Vagina (tissue), 2 donors: ENCODE measurements at regions not wholly inside any gene's neighbourhood (a gene's known extent, or its start where the extent isn't known, plus 50 kb on each side); places are given as distances from the start of the nearest gene placed in this dataset.
"Not testable (repeated sequence)": the region's sequence is repeated elsewhere in the genome, so short reads cannot be mapped to it uniquely, and the experiment has no call there.

Experiments used
- DNase-seq, 2 donors: peaks; one replicate each; pipeline ENCODE4 v3.0.0-alpha.2; 2017; ENCODE audit errors: extremely low spot score in 2 of 2
- H3K27ac ChIP-seq: fragments of 200-600 bp; sonication (generic); one replicate; pipeline ENCODE4 v1.5.1; 2019
- H3K27me3 ChIP-seq: fragments of 200-600 bp; sonication (generic); one replicate; pipeline ENCODE4 v1.5.1; 2019
- H3K36me3 ChIP-seq, 2 donors: fragments of 200-600 bp; sonication (generic); one replicate each; pipeline ENCODE4 v1.5.1; 2017 to 2019
- H3K4me1 ChIP-seq: fragments of 200-600 bp; sonication (generic); one replicate; pipeline ENCODE4 v1.5.1; 2019
- H3K4me3 ChIP-seq, 2 donors: fragments of 200-600 bp; sonication (generic); 1 replicate in 1 of 2; 2 replicates in 1 of 2; pipeline ENCODE4 v1.5.1; 2016 to 2019
- H3K9me3 ChIP-seq: fragments of 200-600 bp; sonication (generic); one replicate; pipeline ENCODE4 v1.5.1; 2019
- CTCF ChIP-seq, 3 experiments: fragments of 450-650 bp in 2 of 3; fragments of 200-600 bp in 1 of 3; sonication (generic) in 1 of 3; IDR thresholded peaks; one replicate each; pipeline ENCODE4 v1.5.1; 2017 to 2019; ENCODE audit warnings: antibody characterized with exemption in 3 of 3, mild to moderate bottlenecking in 2 of 3, moderate library complexity in 2 of 3
- POLR2A ChIP-seq, 2 donors: fragments of 450-650 bp; IDR thresholded peaks; one replicate each; pipeline ENCODE4 v1.6.1; 2017; ENCODE audit warnings: antibody characterized with exemption in 2 of 2, mild to moderate bottlenecking in 2 of 2, moderate library complexity in 2 of 2
- POLR2AphosphoS5 ChIP-seq, 2 donors: sonication (generic); formaldehyde crosslinking; IDR thresholded peaks; one replicate each; pipeline ENCODE4 v1.9.0; 2017; ENCODE audit warnings: antibody characterized with exemption in 2 of 2, mild to moderate bottlenecking in 2 of 2, low read depth in 1 of 2; ENCODE audit not compliant: insufficient read depth in 1 of 2
- intact Hi-C: fragments of 100-400 bp; cut with DNase I; formaldehyde crosslinking; loops from one replicate; pipeline ENCODE4 v1.15.1; 2023

GRCh38 chr10:22137542-22137941 is 80.3 kb downstream of the EBLN1 start:
- no peaks in the 10 kb centered on the region for H3K27me3 ChIP-seq
- H3K36me3 ChIP-seq = no peaks in the 10 kb centered on the region
- no peak overlapping the region for H3K27ac ChIP-seq
- no peaks in the 10 kb centered on the region for H3K9me3 ChIP-seq
- intact Hi-C loops = no loop called here
- H3K4me1 ChIP-seq = peaks cover 9% of the 10 kb centered on the region
- no peak overlapping the region for H3K4me3 ChIP-seq
- TF ChIP-seq POLR2AphosphoS5 (IDR thresholded peaks at IDR 0.05; ENCODE audit: insufficient read depth in 1 of 2, low read depth in 1 of 2) (no peak), POLR2A (IDR thresholded peaks at IDR 0.05) (no peak), CTCF (IDR thresholded peaks at IDR 0.05) (no peak)
- DNase-seq = no peak

GRCh38 chr10:22135591-22135990 is 82.2 kb downstream of the EBLN1 start:
- Histone ChIP-seq H3K27me3 (no peaks in the 10 kb centered on the region), H3K27ac (no peak overlapping the region), H3K9me3 (no peaks in the 10 kb centered on the region), H3K4me3 (no peak overlapping the region), H3K4me1 (peaks cover 9% of the 10 kb centered on the region), H3K36me3 (no peaks in the 10 kb centered on the region)
- DNase-seq = no peak
- intact Hi-C loops = no loop called here
- no peak for TF ChIP-seq POLR2AphosphoS5 (IDR thresholded peaks at IDR 0.05; ENCODE audit: insufficient read depth in 1 of 2, low read depth in 1 of 2)
- TF ChIP-seq POLR2A (IDR thresholded peaks at IDR 0.05) = no peak

- Histone ChIP-seq H3K9me3 (no peaks in the 10 kb centered on the region), H3K4me3 (no peak overlapping the region), H3K27me3 (no peaks in the 10 kb centered on the region), H3K36me3 (no peaks in the 10 kb centered on the region), H3K4me1 (peaks cover 9% of the 10 kb centered on the region), H3K27ac (no peak overlapping the region)
- TF ChIP-seq POLR2AphosphoS5 (IDR thresholded peaks at IDR 0.05; ENCODE audit: insufficient read depth in 1 of 2, low read depth in 1 of 2) (no peak), POLR2A (IDR thresholded peaks at IDR 0.05) (no peak), CTCF (IDR thresholded peaks at IDR 0.05) (no peak)
- intact Hi-C loops = no loop called here
- DNase-seq = no peak
Measured at GRCh38 chr10:22133749-22134624, 83.8 kb downstream of the EBLN1 start.

GRCh38 chr10:22130824-22131223 is 87.0 kb downstream of the EBLN1 start:
- H3K9me3 ChIP-seq, H3K36me3 ChIP-seq, intact Hi-C loops, DNase-seq, H3K27ac ChIP-seq, H3K27me3 ChIP-seq, H3K4me1 ChIP-seq, H3K4me3 ChIP-seq: not testable (repeated sequence)

- H3K27ac ChIP-seq, H3K9me3 ChIP-seq, intact Hi-C loops, H3K36me3 ChIP-seq, H3K4me1 ChIP-seq, DNase-seq, H3K27me3 ChIP-seq, H3K4me3 ChIP-seq: not testable (repeated sequence)
Measured at GRCh38 chr10:22129612-22130011, 88.2 kb downstream of the EBLN1 start.

GRCh38 chr10:22121181-22121580 is 96.6 kb downstream of the EBLN1 start:
- H3K9me3 ChIP-seq, H3K36me3 ChIP-seq, intact Hi-C loops, H3K27ac ChIP-seq, H3K4me1 ChIP-seq, H3K27me3 ChIP-seq, DNase-seq, H3K4me3 ChIP-seq: not testable (repeated sequence)

- H3K4me1 ChIP-seq, H3K27ac ChIP-seq, H3K4me3 ChIP-seq, H3K27me3 ChIP-seq, DNase-seq, intact Hi-C loops, H3K36me3 ChIP-seq, H3K9me3 ChIP-seq: not testable (repeated sequence)
Measured at GRCh38 chr10:22120072-22120471, 97.7 kb downstream of the EBLN1 start.

- H3K9me3 ChIP-seq, DNase-seq, H3K4me3 ChIP-seq, H3K27me3 ChIP-seq, H3K27ac ChIP-seq, H3K4me1 ChIP-seq, intact Hi-C loops, H3K36me3 ChIP-seq: not testable (repeated sequence)
Measured at GRCh38 chr10:22119575-22119974, 98.2 kb downstream of the EBLN1 start.
